ENCODE measurements at regions not wholly inside any gene's neighbourhood (a gene's known extent, or its start where the extent isn't known, plus 50 kb on each side); places are given as distances from the start of the nearest gene placed in this dataset.

DNA sequence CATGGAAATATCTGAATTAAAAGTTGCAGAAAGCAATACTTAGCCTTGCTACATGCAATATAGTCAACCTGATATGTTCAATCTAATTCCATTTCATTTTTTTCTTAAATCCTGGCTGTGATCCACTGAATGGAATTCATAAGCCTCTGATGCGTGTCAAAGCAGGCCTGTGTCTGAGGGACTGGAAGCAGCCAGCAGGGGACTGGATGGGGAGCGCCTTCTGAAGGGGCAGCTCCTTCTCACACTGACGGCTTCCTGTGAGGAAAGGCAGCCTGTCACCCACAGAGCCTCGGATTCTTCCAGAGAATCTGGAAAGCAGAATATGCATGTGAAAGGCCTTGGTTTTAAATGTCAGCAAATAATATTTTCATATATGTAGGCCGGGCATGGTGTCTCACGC lies 73.5 kb downstream of the KCNF1 start:
- H3K4me2 ChIP-seq (ENCODE audit: insufficient read depth, low read length) = no peak overlapping the region
- H3K4me1 ChIP-seq (ENCODE audit: control insufficient read depth, extremely low read depth, insufficient read depth, low read length) = no peaks in the 10 kb centered on the region
- H3K9me1 ChIP-seq (replicated peaks; ENCODE audit: control insufficient read depth, extremely low read depth, insufficient read depth, low read length) = no peaks in the 10 kb centered on the region
- no peak overlapping the region for H3K27ac ChIP-seq (ENCODE audit: insufficient read depth, low read depth, low read length)
- no peaks in the 10 kb centered on the region for H3K79me2 ChIP-seq (ENCODE audit: control insufficient read depth, insufficient read depth, low read length)
- dilution Hi-C loops (cut with MboI; ENCODE audit: extremely low pct_ligation_motif_present, low sequenced_read_pairs) (no loop called here), intact Hi-C loops (cut with micrococcal nuclease) (no loop called here)
- H3K9ac ChIP-seq (replicated peaks; ENCODE audit: extremely low read depth, insufficient read depth, low read length) = no peak overlapping the region
- CTCF ChIA-PET = no interaction called here
- no peaks in the 10 kb centered on the region for H3K36me3 ChIP-seq (ENCODE audit: control insufficient read depth in 2 of 2, extremely low read depth in 1 of 2, insufficient read depth in 2 of 2, low read length in 2 of 2)
- H3K4me3 ChIP-seq (replicated peaks in 1 of 3; ENCODE audit: insufficient read depth in 1 of 3, low read depth in 1 of 3, low read length in 3 of 3) = no peak overlapping the region
- no TSS peak for BruUV-seq (replicated peaks)
- H3K27me3 ChIP-seq (ENCODE audit: control insufficient read depth in 2 of 2, insufficient read depth in 2 of 2, low read length in 2 of 2) = peaks cover 0 to 3% of the 10 kb centered on the region in 2 experiments
- no peak for FAIRE-seq
- H4K20me1 ChIP-seq (replicated peaks; ENCODE audit: control insufficient read depth, extremely low read depth, insufficient read depth, low read length) = no peaks in the 10 kb centered on the region
- DNase-seq (ENCODE audit: low read depth, low spot score) = no peak
- POLR2A ChIA-PET = no interaction called here
- TF ChIP-seq, protein P1, sequence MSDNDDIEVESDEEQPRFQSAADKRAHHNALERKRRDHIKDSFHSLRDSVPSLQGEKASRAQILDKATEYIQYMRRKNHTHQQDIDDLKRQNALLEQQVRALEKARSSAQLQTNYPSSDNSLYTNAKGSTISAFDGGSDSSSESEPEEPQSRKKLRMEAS (IDR thresholded peaks at IDR 0.05; ENCODE audit: insufficient read depth, insufficient read length) = no peak
- TF ChIP-seq JUN (IDR thresholded peaks at IDR 0.05; ENCODE audit: borderline replicate concordance, insufficient read depth, insufficient read length, low read depth) = no peak
- TF ChIP-seq POLR2A (IDR thresholded peaks at IDR 0.05; ENCODE audit: low read depth, low read length) = no peak
- no peak for TF ChIP-seq POLR2AphosphoS5 (IDR thresholded peaks at IDR 0.05; ENCODE audit: insufficient read depth, low read depth, low read length)
- TF ChIP-seq FOS (IDR thresholded peaks at IDR 0.05; ENCODE audit: borderline replicate concordance, insufficient read depth, low read length) = no peak
- TF ChIP-seq GATA2 (IDR thresholded peaks at IDR 0.05; ENCODE audit: insufficient read depth, insufficient read length, low read depth, low read length) = no peak
- no peak for TF ChIP-seq MYC (IDR thresholded peaks at IDR 0.05; ENCODE audit: low read depth, low read length)
- TF ChIP-seq EZH2 (IDR thresholded peaks at IDR 0.05; ENCODE audit: borderline replicate concordance, low read depth, low read length, severe bottlenecking) = no peak
- TF ChIP-seq, protein P2, sequence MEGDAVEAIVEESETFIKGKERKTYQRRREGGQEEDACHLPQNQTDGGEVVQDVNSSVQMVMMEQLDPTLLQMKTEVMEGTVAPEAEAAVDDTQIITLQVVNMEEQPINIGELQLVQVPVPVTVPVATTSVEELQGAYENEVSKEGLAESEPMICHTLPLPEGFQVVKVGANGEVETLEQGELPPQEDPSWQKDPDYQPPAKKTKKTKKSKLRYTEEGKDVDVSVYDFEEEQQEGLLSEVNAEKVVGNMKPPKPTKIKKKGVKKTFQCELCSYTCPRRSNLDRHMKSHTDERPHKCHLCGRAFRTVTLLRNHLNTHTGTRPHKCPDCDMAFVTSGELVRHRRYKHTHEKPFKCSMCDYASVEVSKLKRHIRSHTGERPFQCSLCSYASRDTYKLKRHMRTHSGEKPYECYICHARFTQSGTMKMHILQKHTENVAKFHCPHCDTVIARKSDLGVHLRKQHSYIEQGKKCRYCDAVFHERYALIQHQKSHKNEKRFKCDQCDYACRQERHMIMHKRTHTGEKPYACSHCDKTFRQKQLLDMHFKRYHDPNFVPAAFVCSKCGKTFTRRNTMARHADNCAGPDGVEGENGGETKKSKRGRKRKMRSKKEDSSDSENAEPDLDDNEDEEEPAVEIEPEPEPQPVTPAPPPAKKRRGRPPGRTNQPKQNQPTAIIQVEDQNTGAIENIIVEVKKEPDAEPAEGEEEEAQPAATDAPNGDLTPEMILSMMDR (IDR thresholded peaks at IDR 0.05; ENCODE audit: extremely low read depth in 1 of 2, insufficient read depth in 1 of 2, low read depth in 1 of 2, low read length in 2 of 2) = no peak
- H3K9me3 ChIP-seq (replicated peaks; ENCODE audit: control insufficient read depth, insufficient read depth, low read length) = no peaks in the 10 kb centered on the region
- no peak overlapping the region for H2AFZ ChIP-seq (ENCODE audit: low read depth, low read length)
